ENCODE measurements at regions not wholly inside any gene's neighbourhood (a gene's known extent, or its start where the extent isn't known, plus 50 kb on each side); places are given as distances from the start of the nearest gene placed in this dataset.

- Histone ChIP-seq H3K27me3 (no peaks in the 10 kb centered on the region), H3K4me1 (replicated peaks in 1 of 2) (no peaks in the 10 kb centered on the region)
- WGBS, 4 donors: 89 to 95% (median 92%) methylated on average over 4 of the region's 4 CpGs
Measured at GRCh38 chr1:229815076-229815475, 189.0 kb downstream of the URB2 start.

DNA sequence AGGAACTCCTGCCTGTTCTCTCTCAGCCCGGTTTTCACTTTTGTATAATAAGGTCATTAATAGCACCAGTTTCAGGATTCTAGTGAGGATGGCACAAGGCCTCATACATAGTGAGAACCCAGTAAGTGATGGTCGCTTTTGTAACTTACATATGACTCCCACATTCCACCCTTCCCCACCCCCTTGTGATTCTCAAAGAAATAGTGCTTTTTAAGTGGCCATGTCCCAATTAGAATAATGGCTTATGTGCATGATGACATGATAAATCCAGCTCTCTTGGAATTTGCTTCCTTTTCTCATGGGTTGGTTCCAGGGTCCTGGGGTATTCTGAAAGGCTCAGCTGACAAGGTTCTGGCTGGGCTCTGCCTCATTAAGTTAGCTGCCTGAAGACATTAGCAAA lies 189.9 kb downstream of the URB2 start:
- Histone ChIP-seq H3K4me3 (no peak overlapping the region), H3K9me3 (replicated peaks in 1 of 3) (no peaks in the 10 kb centered on the region), H3K27me3 (no peaks in the 10 kb centered on the region), H3K27ac (no peak overlapping the region), H3K4me1 (replicated peaks in 1 of 2) (no peaks in the 10 kb centered on the region), H3K36me3 (replicated peaks in 1 of 2) (no peaks in the 10 kb centered on the region)
- no peak for DNase-seq
- intact Hi-C loops (cut with DNase I): no loop called here
- no peak for TF ChIP-seq CTCF (IDR thresholded peaks at IDR 0.05)
- 73 to 87% (median 79%) methylated on average over 2 of the region's 2 CpGs for WGBS, 4 donors

More at GRCh38 chr1:229815076-229815475, 189.0 kb downstream of the URB2 start:
- intact Hi-C loops (cut with DNase I): no loop called here
- H3K4me3 ChIP-seq: no peak overlapping the region
- no peaks in the 10 kb centered on the region for H3K36me3 ChIP-seq (replicated peaks in 1 of 2)
- no peak overlapping the region for H3K27ac ChIP-seq
- no peaks in the 10 kb centered on the region for H3K9me3 ChIP-seq (replicated peaks in 1 of 3)
- DNase-seq: no peak
- TF ChIP-seq CTCF (IDR thresholded peaks at IDR 0.05): no peak
- TF ChIP-seq POLR2A (IDR thresholded peaks at IDR 0.05): no peak

- Histone ChIP-seq H3K27me3 (no peaks in the 10 kb centered on the region), H3K36me3 (replicated peaks in 1 of 2) (no peaks in the 10 kb centered on the region), H3K9me3 (replicated peaks in 1 of 3) (no peaks in the 10 kb centered on the region), H3K4me1 (replicated peaks in 1 of 2) (no peaks in the 10 kb centered on the region), H3K4me3 (no peak overlapping the region), H3K27ac (no peak overlapping the region)
- TF ChIP-seq POLR2A (IDR thresholded peaks at IDR 0.05): no peak
- no peak for TF ChIP-seq CTCF (IDR thresholded peaks at IDR 0.05)
- DNase-seq: no peak
- intact Hi-C loops (cut with DNase I): no loop called here
- WGBS, 4 donors: 84 to 100% (median 96%) methylated on average over 1 of the region's 1 CpG
Measured at GRCh38 chr1:229817936-229818335, 191.9 kb downstream of the URB2 start.

DNA sequence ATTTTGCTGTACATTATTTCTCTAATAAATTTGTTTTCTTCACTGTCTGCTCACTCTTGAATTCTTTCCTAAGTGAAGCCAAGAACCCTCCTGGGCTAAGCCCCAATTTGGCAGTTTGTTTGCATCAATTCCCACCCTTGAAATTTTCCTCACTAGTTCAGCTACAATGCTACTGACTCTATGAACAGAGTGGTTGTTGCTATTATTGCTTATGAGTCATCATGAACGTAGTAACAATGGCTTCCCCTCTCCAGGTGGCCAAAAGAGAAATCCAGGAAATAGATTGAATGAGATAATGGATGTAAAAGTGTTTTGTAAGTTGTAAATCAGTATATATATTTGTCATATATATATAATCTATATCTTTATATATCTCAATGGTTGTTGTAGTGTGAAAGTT lies 193.0 kb downstream of the URB2 start:
- Histone ChIP-seq H3K4me1 (replicated peaks in 1 of 2) (no peaks in the 10 kb centered on the region), H3K27ac (no peak overlapping the region), H3K36me3 (replicated peaks in 1 of 2) (no peaks in the 10 kb centered on the region), H3K9me3 (replicated peaks in 1 of 3) (no peaks in the 10 kb centered on the region), H3K27me3 (no peaks in the 10 kb centered on the region), H3K4me3 (no peak overlapping the region)
- DNase-seq: no peak
- intact Hi-C loops (cut with DNase I): no loop called here
- TF ChIP-seq CTCF (IDR thresholded peaks at IDR 0.05): no peak
- no peak for TF ChIP-seq POLR2A (IDR thresholded peaks at IDR 0.05)
- WGBS, 4 donors: 44 to 58% (median 51%) methylated on average over 1 of the region's 1 CpG
